DOHH2 (cell line): ENCODE measurements at regions not wholly inside any gene's neighbourhood (a gene's known extent, or its start where the extent isn't known, plus 50 kb on each side); places are given as distances from the start of the nearest gene placed in this dataset.
"Not testable (repeated sequence)": the region's sequence is repeated elsewhere in the genome, so short reads cannot be mapped to it uniquely, and the experiment has no call there.

Experiments used
- H3F3A ChIP-seq: fragments of 200-600 bp; sonication (generic), shearing (Covaris generic); 2 replicates; pipeline ENCODE4 v1.6.0; 2016; ENCODE audit warnings: antibody characterized with exemption, mild to moderate bottlenecking; ENCODE audit not compliant: control insufficient read depth, insufficient read depth
- H3K27ac ChIP-seq: fragments of 200-600 bp; sonication (generic); 2 replicates; pipeline ENCODE4 v1.5.1; 2014; ENCODE audit warnings: low read depth, mild to moderate bottlenecking, low read length, moderate library complexity
- H3K27me3 ChIP-seq: fragments of 200-600 bp; sonication (generic); 2 replicates; pipeline ENCODE4 v1.6.1; 2014; ENCODE audit warnings: mild to moderate bottlenecking, low read length, mixed read lengths; ENCODE audit not compliant: control insufficient read depth
- H3K36me3 ChIP-seq: fragments of 200-600 bp; sonication (generic); 2 replicates; pipeline ENCODE4 v1.6.1; 2014; ENCODE audit warnings: mild to moderate bottlenecking, low read length, moderate library complexity, mixed read lengths; ENCODE audit not compliant: control insufficient read depth
- H3K4me1 ChIP-seq: fragments of 200-600 bp; sonication (generic); 2 replicates; pipeline ENCODE4 v1.6.1; 2014; ENCODE audit warnings: mild to moderate bottlenecking, low read length, mixed read lengths; ENCODE audit not compliant: control insufficient read depth
- H3K4me2 ChIP-seq: fragments of 200-600 bp; sonication (generic); 2 replicates; pipeline ENCODE4 v1.6.0; 2014; ENCODE audit warnings: mild to moderate bottlenecking, low read length, moderate library complexity
- H3K4me3 ChIP-seq: fragments of 200-600 bp; sonication (generic); 2 replicates; pipeline ENCODE4 v1.5.1; 2014; ENCODE audit warnings: mild to moderate bottlenecking, low read length, mixed read lengths
- H3K79me2 ChIP-seq: fragments of 200-600 bp; sonication (generic); 2 replicates; pipeline ENCODE4 v1.6.1; 2014; ENCODE audit warnings: mild to moderate bottlenecking, low read length, mixed read lengths; ENCODE audit not compliant: control insufficient read depth
- H3K9me2 ChIP-seq: fragments of 200-600 bp; sonication (generic); replicated peaks from 2 replicates; pipeline ENCODE4 v1.6.1; 2014; ENCODE audit warnings: mild to moderate bottlenecking, low read length, mixed read lengths; ENCODE audit not compliant: control insufficient read depth
- H3K9me3 ChIP-seq: fragments of 200-600 bp; sonication (generic); 2 replicates; pipeline ENCODE4 v1.6.1; 2014; ENCODE audit warnings: antibody characterized with exemption, low read length, mixed read lengths; ENCODE audit not compliant: control insufficient read depth, insufficient read depth
- H4K20me1 ChIP-seq: fragments of 200-600 bp; sonication (generic); 2 replicates; pipeline ENCODE4 v1.6.0; 2014; ENCODE audit warnings: low read depth, mild to moderate bottlenecking, antibody characterized with exemption, low read length, moderate library complexity; ENCODE audit not compliant: control insufficient read depth, insufficient read depth
- EZH2phosphoT487 ChIP-seq: fragments of 200-600 bp; sonication (generic); IDR thresholded peaks from 2 replicates; pipeline ENCODE4 v1.6.1; 2017; ENCODE audit warnings: borderline replicate concordance, mild to moderate bottlenecking, antibody characterized with exemption, low read length, moderate library complexity, mixed read lengths
- TF ChIP-seq, protein P1 (sequence below): fragments of 200-600 bp; sonication (generic); IDR thresholded peaks from one replicate; pipeline ENCODE4 v1.5.1; 2014; ENCODE audit warnings: antibody characterized with exemption, mild to moderate bottlenecking, low read depth, low read length; ENCODE audit not compliant: poor library complexity, severe bottlenecking

DNA sequence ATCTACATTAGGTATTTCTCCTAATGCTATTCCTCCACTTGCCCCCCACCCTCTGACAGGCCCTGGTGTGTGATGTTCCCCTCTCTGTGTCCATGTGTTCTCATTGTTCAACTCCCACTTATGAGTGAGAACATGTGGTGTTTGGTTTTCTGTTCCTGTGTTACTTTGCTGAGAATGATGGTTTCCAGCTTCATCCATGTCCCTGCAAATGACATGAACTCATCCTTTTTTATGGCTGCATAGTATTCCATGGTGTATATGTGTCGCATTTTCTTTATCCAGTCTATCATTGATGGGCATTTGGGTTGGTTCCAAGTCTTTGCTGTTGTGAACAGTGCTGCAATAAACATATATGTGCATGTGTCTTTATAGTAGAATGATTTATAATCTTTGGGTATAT is 50.6 kb upstream of the GRHL3 start:
- not testable (repeated sequence) for H3K4me3 ChIP-seq, H3K9me2 ChIP-seq, H3K36me3 ChIP-seq, H3K79me2 ChIP-seq, H4K20me1 ChIP-seq, H3K27ac ChIP-seq, H3K9me3 ChIP-seq, H3K27me3 ChIP-seq, H3K4me1 ChIP-seq, H3F3A ChIP-seq, H3K4me2 ChIP-seq

DNA sequence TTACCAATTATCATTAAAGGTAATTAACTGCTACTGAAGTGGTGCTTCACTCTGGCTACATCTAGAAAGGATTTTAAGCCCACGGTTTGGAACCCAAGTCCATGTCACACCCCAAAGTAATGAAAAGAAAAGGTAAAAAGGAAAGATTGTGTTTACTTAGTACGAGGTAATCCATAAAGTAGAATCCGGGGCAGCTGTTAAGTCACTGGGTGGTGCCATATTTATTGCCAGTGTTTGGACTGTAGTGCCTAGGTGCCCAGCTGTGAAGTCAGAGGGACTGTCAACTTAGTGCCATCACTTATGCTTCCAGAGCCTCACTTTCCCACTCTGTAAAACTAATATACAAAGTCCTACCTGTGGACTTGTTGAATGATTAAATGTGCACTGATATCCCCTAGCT is 52.2 kb upstream of the GRHL3 start:
- TF ChIP-seq, protein P1, sequence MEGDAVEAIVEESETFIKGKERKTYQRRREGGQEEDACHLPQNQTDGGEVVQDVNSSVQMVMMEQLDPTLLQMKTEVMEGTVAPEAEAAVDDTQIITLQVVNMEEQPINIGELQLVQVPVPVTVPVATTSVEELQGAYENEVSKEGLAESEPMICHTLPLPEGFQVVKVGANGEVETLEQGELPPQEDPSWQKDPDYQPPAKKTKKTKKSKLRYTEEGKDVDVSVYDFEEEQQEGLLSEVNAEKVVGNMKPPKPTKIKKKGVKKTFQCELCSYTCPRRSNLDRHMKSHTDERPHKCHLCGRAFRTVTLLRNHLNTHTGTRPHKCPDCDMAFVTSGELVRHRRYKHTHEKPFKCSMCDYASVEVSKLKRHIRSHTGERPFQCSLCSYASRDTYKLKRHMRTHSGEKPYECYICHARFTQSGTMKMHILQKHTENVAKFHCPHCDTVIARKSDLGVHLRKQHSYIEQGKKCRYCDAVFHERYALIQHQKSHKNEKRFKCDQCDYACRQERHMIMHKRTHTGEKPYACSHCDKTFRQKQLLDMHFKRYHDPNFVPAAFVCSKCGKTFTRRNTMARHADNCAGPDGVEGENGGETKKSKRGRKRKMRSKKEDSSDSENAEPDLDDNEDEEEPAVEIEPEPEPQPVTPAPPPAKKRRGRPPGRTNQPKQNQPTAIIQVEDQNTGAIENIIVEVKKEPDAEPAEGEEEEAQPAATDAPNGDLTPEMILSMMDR, result no peak
- no peak for TF ChIP-seq EZH2phosphoT487
- Histone ChIP-seq H3K27me3 (peaks cover 6% of the 10 kb centered on the region), H3K4me2 (no peak overlapping the region), H3K79me2 (no peaks in the 10 kb centered on the region), H3K9me3 (no peaks in the 10 kb centered on the region), H3K27ac (no peak overlapping the region), H4K20me1 (no peaks in the 10 kb centered on the region), H3K4me1 (no peaks in the 10 kb centered on the region), H3K36me3 (no peaks in the 10 kb centered on the region), H3F3A (no peaks in the 10 kb centered on the region), H3K4me3 (no peak overlapping the region), H3K9me2 (no peaks in the 10 kb centered on the region)

DNA sequence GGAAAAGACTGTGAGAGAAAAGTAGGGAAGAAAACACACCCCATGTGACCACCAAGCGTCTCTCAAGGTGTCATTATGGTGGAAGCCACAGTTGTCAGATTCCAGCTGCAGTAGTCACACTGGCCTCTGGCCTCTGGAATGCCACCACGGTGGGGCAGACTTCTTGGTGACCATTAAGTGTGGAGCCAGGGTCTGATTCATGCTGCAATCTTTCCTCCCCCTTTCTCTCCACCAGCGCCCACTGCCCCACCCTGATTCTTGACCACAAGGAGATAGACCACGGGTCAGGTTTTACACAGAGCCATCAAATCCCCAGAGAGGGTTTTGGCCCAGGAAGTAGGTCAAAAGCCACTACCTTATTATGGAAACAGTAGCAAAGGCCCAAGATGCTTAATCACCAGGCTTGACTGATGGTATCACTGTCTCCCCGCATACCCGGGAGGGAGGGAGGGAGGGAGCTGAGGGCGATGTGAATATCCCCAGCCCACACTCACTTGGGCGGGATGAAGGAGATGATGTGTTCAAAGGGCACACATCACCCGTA is 52.7 kb upstream of the GRHL3 start:
- Histone ChIP-seq H3K4me3 (no peak overlapping the region), H3K27ac (no peak overlapping the region), H3K27me3 (peaks cover 6% of the 10 kb centered on the region), H3K4me1 (no peaks in the 10 kb centered on the region), H3K9me3 (no peaks in the 10 kb centered on the region), H3F3A (no peaks in the 10 kb centered on the region), H3K79me2 (no peaks in the 10 kb centered on the region), H3K9me2 (no peaks in the 10 kb centered on the region), H4K20me1 (no peaks in the 10 kb centered on the region), H3K4me2 (no peak overlapping the region), H3K36me3 (no peaks in the 10 kb centered on the region)
- no peak for TF ChIP-seq EZH2phosphoT487
- TF ChIP-seq, protein P1, result no peak

DNA sequence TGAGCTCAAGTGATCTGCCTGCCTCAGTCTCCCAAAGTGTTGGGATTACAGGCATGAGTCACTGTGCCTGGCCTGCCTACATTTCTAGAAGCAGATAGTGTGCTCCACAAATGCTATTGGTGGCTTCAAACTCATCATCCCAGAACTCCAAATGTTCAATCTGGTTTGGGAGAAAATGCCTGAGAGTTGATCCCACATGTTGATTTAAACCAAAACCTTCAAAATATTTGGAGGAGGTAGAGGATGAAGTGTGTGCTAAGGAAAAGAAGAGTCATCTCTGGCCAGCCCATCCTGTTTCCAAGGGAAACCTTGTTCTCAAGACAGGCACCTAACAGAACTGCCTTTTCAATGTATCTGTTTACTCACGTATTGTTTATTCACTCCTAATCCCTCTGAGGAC is 55.4 kb upstream of the GRHL3 start:
- H3K27ac ChIP-seq, result no peak overlapping the region
- no peaks in the 10 kb centered on the region for H4K20me1 ChIP-seq
- peaks cover 8% of the 10 kb centered on the region for H3K27me3 ChIP-seq
- H3K4me2 ChIP-seq, result no peak overlapping the region
- no peaks in the 10 kb centered on the region for H3K4me1 ChIP-seq
- H3K9me2 ChIP-seq, result no peaks in the 10 kb centered on the region
- no peaks in the 10 kb centered on the region for H3F3A ChIP-seq
- H3K36me3 ChIP-seq, result no peaks in the 10 kb centered on the region
- H3K4me3 ChIP-seq, result no peak overlapping the region
- no peak for TF ChIP-seq EZH2phosphoT487
- TF ChIP-seq, protein P1, result no peak
- no peaks in the 10 kb centered on the region for H3K79me2 ChIP-seq
- no peaks in the 10 kb centered on the region for H3K9me3 ChIP-seq
